ELR (cell line): ENCODE measurements at regions not wholly inside any gene's neighbourhood (a gene's known extent, or its start where the extent isn't known, plus 50 kb on each side); places are given as distances from the start of the nearest gene placed in this dataset.

ENCODE experiments used
- DNase-seq: peaks from one replicate; pipeline ENCODE4 v3.0.0-alpha.2; 2015; ENCODE audit warnings: low read depth

- no peak for DNase-seq
These were observed 282.9 kb upstream of the N4BP1 start for GRCh38 chr16:48892893-48893292.

GRCh38 chr16:48887646-48888210 is 277.7 kb upstream of the N4BP1 start:
- no peak for DNase-seq

- DNase-seq: no peak
These were observed 275.5 kb upstream of the N4BP1 start for GRCh38 chr16:48885471-48885870.

- no peak for DNase-seq
These were observed 271.3 kb upstream of the N4BP1 start for GRCh38 chr16:48881272-48881671.

GRCh38 chr16:48879223-48880122 is 269.5 kb upstream of the N4BP1 start:
- no peak for DNase-seq

- no peak for DNase-seq
These were observed 268.0 kb upstream of the N4BP1 start for GRCh38 chr16:48877946-48878345.

- no peak for DNase-seq
These were observed 260.2 kb upstream of the N4BP1 start for GRCh38 chr16:48870141-48870540.

GRCh38 chr16:48865520-48865919 is 255.5 kb upstream of the N4BP1 start:
- no peak for DNase-seq

GRCh38 chr16:48864055-48864454 is 254.1 kb upstream of the N4BP1 start:
- DNase-seq: no peak

- DNase-seq: peak; percentile 41
These were observed 252.1 kb upstream of the N4BP1 start for GRCh38 chr16:48862087-48862532.

GRCh38 chr16:48860341-48860740 is 250.4 kb upstream of the N4BP1 start:
- DNase-seq: no peak

GRCh38 chr16:48852951-48853350 is 243.0 kb upstream of the N4BP1 start:
- no peak for DNase-seq

GRCh38 chr16:48852458-48852857 is 242.5 kb upstream of the N4BP1 start:
- DNase-seq: no peak

GRCh38 chr16:48850097-48850770 is 240.3 kb upstream of the N4BP1 start:
- DNase-seq: no peak

GRCh38 chr16:48846277-48846676 is 236.3 kb upstream of the N4BP1 start:
- DNase-seq: no peak

GRCh38 chr16:48845261-48845660 is 235.3 kb upstream of the N4BP1 start:
- DNase-seq: no peak

- DNase-seq: no peak
These were observed 228.4 kb upstream of the N4BP1 start for GRCh38 chr16:48838349-48838748.

GRCh38 chr16:48836636-48837035 is 226.7 kb upstream of the N4BP1 start:
- no peak for DNase-seq

- no peak for DNase-seq
These were observed 226.1 kb upstream of the N4BP1 start for GRCh38 chr16:48836067-48836466.

GRCh38 chr16:48834576-48834975 is 224.6 kb upstream of the N4BP1 start:
- no peak for DNase-seq

- DNase-seq: no peak
These were observed 223.5 kb upstream of the N4BP1 start for GRCh38 chr16:48833461-48833860.

- no peak for DNase-seq
These were observed 221.2 kb upstream of the N4BP1 start for GRCh38 chr16:48831076-48831722.
